ENCODE measurements at regions not wholly inside any gene's neighbourhood (a gene's known extent, or its start where the extent isn't known, plus 50 kb on each side); places are given as distances from the start of the nearest gene placed in this dataset.

DNA sequence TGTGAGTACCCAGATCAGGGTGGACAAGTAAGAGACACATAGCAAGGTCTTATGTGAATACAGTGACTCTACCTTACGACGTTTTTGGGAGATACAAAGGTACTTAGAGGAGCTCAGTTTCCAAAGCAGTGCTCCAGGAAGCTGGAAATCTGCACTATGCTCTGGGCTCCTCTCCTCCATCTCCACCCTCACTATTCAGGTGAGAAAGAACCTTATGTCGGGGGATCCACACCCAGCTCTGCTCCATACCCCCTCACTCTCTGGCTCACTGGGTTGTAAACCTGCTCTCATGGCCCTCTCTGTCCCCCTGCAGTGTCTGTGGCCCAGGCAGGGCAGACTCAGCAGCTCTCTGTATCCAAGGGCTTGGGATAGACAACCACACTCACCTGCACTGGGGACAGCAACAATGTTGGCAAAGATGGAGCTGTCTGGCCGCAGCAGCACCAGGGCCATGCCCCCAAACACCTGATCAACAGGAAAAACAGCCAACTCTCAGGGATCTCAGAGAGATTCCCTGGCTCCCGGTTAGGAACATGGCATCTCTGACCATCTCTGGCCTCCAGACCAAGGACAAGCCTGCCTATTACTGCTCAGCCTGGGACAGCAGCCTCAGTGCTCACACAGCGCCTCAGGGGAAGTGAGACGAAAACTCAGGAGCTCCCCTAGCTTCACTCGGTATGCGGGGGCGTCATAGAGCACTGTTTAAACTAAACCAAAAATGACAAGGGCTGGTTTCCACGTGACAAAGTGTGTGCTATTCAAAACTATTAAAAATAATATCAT, 60.9 kb upstream of the TOP3B start:
- H3K4me3 ChIP-seq (ENCODE audit: low read length), result no peak overlapping the region
- TF ChIP-seq, protein P1, sequence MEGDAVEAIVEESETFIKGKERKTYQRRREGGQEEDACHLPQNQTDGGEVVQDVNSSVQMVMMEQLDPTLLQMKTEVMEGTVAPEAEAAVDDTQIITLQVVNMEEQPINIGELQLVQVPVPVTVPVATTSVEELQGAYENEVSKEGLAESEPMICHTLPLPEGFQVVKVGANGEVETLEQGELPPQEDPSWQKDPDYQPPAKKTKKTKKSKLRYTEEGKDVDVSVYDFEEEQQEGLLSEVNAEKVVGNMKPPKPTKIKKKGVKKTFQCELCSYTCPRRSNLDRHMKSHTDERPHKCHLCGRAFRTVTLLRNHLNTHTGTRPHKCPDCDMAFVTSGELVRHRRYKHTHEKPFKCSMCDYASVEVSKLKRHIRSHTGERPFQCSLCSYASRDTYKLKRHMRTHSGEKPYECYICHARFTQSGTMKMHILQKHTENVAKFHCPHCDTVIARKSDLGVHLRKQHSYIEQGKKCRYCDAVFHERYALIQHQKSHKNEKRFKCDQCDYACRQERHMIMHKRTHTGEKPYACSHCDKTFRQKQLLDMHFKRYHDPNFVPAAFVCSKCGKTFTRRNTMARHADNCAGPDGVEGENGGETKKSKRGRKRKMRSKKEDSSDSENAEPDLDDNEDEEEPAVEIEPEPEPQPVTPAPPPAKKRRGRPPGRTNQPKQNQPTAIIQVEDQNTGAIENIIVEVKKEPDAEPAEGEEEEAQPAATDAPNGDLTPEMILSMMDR (IDR thresholded peaks at IDR 0.05), result no peak
- H3K36me3 ChIP-seq (ENCODE audit: insufficient read depth, low read length), result no peaks in the 10 kb centered on the region
- POLR2A ChIA-PET, result no interaction called here
- DNase-seq, result no peak
- no peaks in the 10 kb centered on the region for H3K4me1 ChIP-seq (ENCODE audit: insufficient read depth, low read length)
- ATAC-seq (ENCODE audit: poor library complexity), result no peak
- H3K27ac ChIP-seq (ENCODE audit: low read depth in 1 of 2, low read length in 2 of 2), result no peak overlapping the region
- CTCF ChIA-PET, result no interaction called here
- no peaks in the 10 kb centered on the region for H3K4me1 Mint-ChIP-seq (ENCODE audit: low read depth)
- no peaks in the 10 kb centered on the region for H3K36me3 Mint-ChIP-seq (ENCODE audit: low read depth)
- intact Hi-C loops (cut with DNase I, micrococcal nuclease), result no loop called here
- H3K27me3 ChIP-seq (ENCODE audit: control insufficient read depth in 1 of 2, insufficient read depth in 2 of 2, low read length in 2 of 2), result peaks cover 4 to 7% of the 10 kb centered on the region in 2 experiments
- H3K4me3 Mint-ChIP-seq, result no peak overlapping the region
- H3K27me3 Mint-ChIP-seq, result peaks cover 26% of the 10 kb centered on the region
- no peaks in the 10 kb centered on the region for H3K9me3 ChIP-seq (ENCODE audit: control insufficient read depth in 1 of 2, insufficient read depth in 1 of 2, low read length in 2 of 2)
- H3K9me3 Mint-ChIP-seq, result no peaks in the 10 kb centered on the region
- H3K27ac Mint-ChIP-seq, result no peak overlapping the region

DNA sequence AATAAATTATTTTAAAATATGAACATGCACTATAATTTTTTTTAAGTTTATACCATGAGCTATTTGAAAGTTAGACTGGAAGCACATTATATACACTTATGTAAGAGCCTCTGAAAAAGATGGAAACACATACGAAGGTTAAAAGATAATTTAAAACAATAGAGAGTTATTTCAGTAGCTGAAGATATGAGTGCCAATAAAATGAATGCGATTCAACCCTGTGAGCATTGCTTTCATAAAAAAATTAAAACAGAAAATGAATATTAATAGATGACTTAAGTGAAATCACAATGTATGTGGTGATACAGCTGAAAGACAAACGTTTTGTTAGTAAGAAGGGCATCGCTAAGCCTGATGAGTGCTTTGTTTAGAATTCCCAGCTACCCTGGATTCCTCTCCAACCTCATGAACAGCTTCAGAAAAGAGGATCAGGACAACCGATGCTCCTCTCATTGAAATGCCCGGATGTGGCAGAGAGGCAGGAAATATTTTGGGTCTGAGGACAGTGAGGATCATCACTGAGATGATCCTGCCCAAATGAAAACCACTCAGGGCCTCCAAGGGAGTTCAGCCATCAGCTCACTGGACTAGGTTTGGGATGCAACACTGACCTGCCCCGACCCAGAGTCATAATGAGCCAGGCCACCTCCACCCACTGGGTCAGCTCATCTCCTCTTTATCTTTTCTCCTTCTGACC, 60.2 kb upstream of the TOP3B start:
- H3K4me1 ChIP-seq (ENCODE audit: insufficient read depth, low read length), result no peaks in the 10 kb centered on the region
- CTCF ChIA-PET, result interaction anchor here (1.3 kb wide), 1 partner anchor 10 kb away, joined by 3 read pairs; no protein-coding TSS in a partner anchor
- POLR2A ChIA-PET, result no interaction called here

DNA sequence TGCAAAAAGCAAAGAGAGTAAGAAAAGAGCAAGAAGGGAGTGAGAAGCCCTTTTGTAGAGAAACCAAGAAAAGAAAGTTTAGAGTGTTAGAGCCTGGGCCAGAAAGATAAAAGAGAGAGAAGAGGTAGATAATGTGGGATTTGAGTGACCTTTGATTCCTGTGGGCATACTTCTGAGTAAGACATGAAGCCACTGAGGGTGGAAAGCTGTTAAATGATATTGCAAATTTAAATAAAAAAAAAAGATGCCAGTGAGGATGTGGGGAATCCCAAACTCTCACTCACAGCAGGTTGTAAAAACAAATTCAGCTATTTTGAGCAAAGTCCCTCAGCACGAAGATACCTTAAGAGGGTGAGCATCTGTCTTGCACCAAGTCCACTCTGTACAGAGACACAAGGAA, 59.4 kb upstream of the TOP3B start:
- H3K36me3 Mint-ChIP-seq (ENCODE audit: low read depth), result no peaks in the 10 kb centered on the region
- H3K4me1 ChIP-seq (ENCODE audit: insufficient read depth, low read length), result no peaks in the 10 kb centered on the region
- H3K27me3 Mint-ChIP-seq, result peaks cover 19% of the 10 kb centered on the region
- DNase-seq (no peak), ATAC-seq (ENCODE audit: poor library complexity) (no peak)
- H3K4me3 ChIP-seq (ENCODE audit: low read length), result no peak overlapping the region
- CTCF ChIA-PET, result interaction anchor here (0.6 to 1.3 kb wide), 2 partner anchors 9 to 14 kb away, joined by 3 to 4 read pairs; no protein-coding TSS in a partner anchor
- H3K27ac ChIP-seq (ENCODE audit: low read depth in 1 of 2, low read length in 2 of 2), result no peak overlapping the region
- POLR2A ChIA-PET, result no interaction called here
- H3K27me3 ChIP-seq (ENCODE audit: control insufficient read depth in 1 of 2, insufficient read depth in 2 of 2, low read length in 2 of 2), result peaks cover 4 to 7% of the 10 kb centered on the region in 2 experiments
- H3K9me3 ChIP-seq (ENCODE audit: control insufficient read depth in 1 of 2, insufficient read depth in 1 of 2, low read length in 2 of 2), result no peaks in the 10 kb centered on the region
- intact Hi-C loops (cut with DNase I, micrococcal nuclease), result no loop called here
- no peaks in the 10 kb centered on the region for H3K9me3 Mint-ChIP-seq
- H3K36me3 ChIP-seq (ENCODE audit: insufficient read depth, low read length), result no peaks in the 10 kb centered on the region
- no peaks in the 10 kb centered on the region for H3K4me1 Mint-ChIP-seq (ENCODE audit: low read depth)
- no peak overlapping the region for H3K4me3 Mint-ChIP-seq
- no peak overlapping the region for H3K27ac Mint-ChIP-seq
- TF ChIP-seq, protein P1 (IDR thresholded peaks at IDR 0.05), result no peak

More for the DNA sequence above, 60.2 kb upstream of the TOP3B start:
- TF ChIP-seq, protein P1 (IDR thresholded peaks at IDR 0.05), result no peak
- intact Hi-C loops (cut with DNase I, micrococcal nuclease), result no loop called here
- Mint-ChIP-seq H3K27me3 (peaks cover 25% of the 10 kb centered on the region), H3K4me1 (ENCODE audit: low read depth) (no peaks in the 10 kb centered on the region), H3K9me3 (no peaks in the 10 kb centered on the region), H3K27ac (no peak overlapping the region), H3K36me3 (ENCODE audit: low read depth) (no peaks in the 10 kb centered on the region), H3K4me3 (no peak overlapping the region)
- H3K36me3 ChIP-seq (ENCODE audit: insufficient read depth, low read length), result no peaks in the 10 kb centered on the region
- no peak overlapping the region for H3K4me3 ChIP-seq (ENCODE audit: low read length)
- H3K27ac ChIP-seq (ENCODE audit: low read depth in 1 of 2, low read length in 2 of 2), result no peak overlapping the region
- H3K27me3 ChIP-seq (ENCODE audit: control insufficient read depth in 1 of 2, insufficient read depth in 2 of 2, low read length in 2 of 2), result peaks cover 4 to 7% of the 10 kb centered on the region in 2 experiments
- DNase-seq (no peak), ATAC-seq (ENCODE audit: poor library complexity) (no peak)
- H3K9me3 ChIP-seq (ENCODE audit: control insufficient read depth in 1 of 2, insufficient read depth in 1 of 2, low read length in 2 of 2), result no peaks in the 10 kb centered on the region

Measured in CD4-positive, alpha-beta T cell (primary cell).